Muscle of leg (tissue), 3 donors: ENCODE measurements at regions not wholly inside any gene's neighbourhood (a gene's known extent, or its start where the extent isn't known, plus 50 kb on each side); places are given as distances from the start of the nearest gene placed in this dataset.

Source experiments
- DNase-seq: peaks from one replicate; pipeline ENCODE4 v3.0.0; 2013
- H3K27ac ChIP-seq: one replicate; pipeline ENCODE4 v1.5.1; 2013; ENCODE audit warnings: mild to moderate bottlenecking, low read length, control low read depth
- H3K27me3 ChIP-seq: one replicate; pipeline ENCODE4 v1.6.1; 2013; ENCODE audit warnings: low read length; ENCODE audit not compliant: control insufficient read depth, insufficient read depth
- H3K36me3 ChIP-seq: one replicate; pipeline ENCODE4 v1.6.1; 2013; ENCODE audit warnings: low read length; ENCODE audit not compliant: control insufficient read depth, insufficient read depth
- H3K4me1 ChIP-seq: one replicate; pipeline ENCODE4 v1.6.1; 2013; ENCODE audit warnings: low read length; ENCODE audit not compliant: control insufficient read depth, insufficient read depth
- H3K4me3 ChIP-seq: one replicate; pipeline ENCODE4 v1.5.1; 2013; ENCODE audit warnings: low read length, control low read depth
- H3K9me3 ChIP-seq: replicated peaks from 2 replicates; pipeline ENCODE4 v1.6.1; 2013; ENCODE audit warnings: low read depth, low read length; ENCODE audit not compliant: control insufficient read depth
- WGBS: methylation state at CpG from one replicate; pipeline ENCODE4 v1.1.5; 2013; ENCODE audit warnings: missing lambda C conversion rate; ENCODE audit not compliant: insufficient coverage; 5-methylcytosine and 5-hydroxymethylcytosine counted together

DNA sequence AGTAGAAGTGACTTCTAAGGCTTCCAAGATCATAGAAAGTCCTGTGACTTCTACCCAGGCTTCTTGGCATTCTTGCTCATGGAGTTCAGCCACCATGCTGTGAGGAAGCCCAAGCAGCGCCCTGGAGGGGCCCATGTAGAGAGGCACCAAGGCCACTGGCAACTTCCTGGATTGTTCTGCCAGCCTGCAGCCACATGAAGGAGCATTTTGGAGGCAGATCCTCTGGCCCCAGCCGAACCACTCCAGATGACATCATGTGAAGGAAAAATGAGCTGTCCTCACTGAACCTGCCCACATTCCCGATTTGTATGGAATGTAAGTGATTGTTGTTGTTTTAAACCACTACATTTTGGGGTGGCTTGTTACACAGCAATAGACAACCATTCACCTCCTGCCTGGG is 51.5 kb upstream of the MNX1 start:
- peaks cover 4% of the 10 kb centered on the region for H3K9me3 ChIP-seq
- WGBS, result 85% methylated on average over 2 of the region's 3 CpGs
- no peak overlapping the region for H3K27ac ChIP-seq
- no peak overlapping the region for H3K4me3 ChIP-seq
- H3K36me3 ChIP-seq, result no peaks in the 10 kb centered on the region
- no peak for DNase-seq
- no peaks in the 10 kb centered on the region for H3K4me1 ChIP-seq
- peaks cover 14% of the 10 kb centered on the region for H3K27me3 ChIP-seq

DNA sequence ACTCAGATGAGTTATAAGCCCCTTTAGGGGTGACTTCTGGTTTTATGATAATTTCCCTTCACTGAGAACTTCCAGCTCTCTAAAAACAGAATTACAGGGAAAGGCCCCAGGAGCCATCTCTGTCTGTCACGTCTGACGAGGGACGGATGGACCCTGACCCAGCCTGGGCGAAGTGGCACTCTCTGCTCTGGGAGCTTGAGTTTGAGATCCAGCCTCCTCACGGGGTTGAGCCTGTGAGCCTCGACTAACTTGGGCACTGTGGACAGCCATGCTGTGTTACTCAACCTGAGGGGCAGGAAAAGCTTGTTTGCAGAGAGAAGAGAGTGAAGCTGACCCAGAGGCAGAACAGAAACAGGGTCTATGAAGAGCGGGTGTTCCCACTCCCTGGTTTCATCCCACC is 54.6 kb upstream of the MNX1 start:
- Histone ChIP-seq H3K27me3 (no peaks in the 10 kb centered on the region), H3K9me3 (peaks cover 4% of the 10 kb centered on the region), H3K4me1 (no peaks in the 10 kb centered on the region), H3K27ac (no peak overlapping the region), H3K36me3 (no peaks in the 10 kb centered on the region), H3K4me3 (no peak overlapping the region)
- WGBS, result 73% methylated on average over 7 of the region's 7 CpGs
- no peak for DNase-seq

DNA sequence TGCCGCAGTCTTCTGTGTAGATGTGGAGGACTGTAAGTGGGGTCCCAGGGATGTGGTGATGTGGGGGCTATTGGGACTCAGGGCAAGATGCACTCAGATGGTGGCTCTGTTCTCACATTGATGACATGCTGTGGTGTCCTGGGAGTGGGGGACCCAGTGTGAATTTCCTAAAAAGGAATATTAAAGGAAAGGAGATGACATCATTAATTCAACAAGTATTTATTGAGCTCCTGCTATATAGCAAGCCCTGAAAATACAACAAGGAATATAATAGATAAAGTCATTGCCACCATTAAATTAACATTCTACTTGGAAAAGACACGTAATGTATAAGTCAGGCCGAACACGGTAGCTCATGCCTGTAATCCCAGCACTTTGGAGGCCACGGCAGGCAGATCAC is 61.9 kb upstream of the MNX1 start:
- Histone ChIP-seq H3K9me3 (no peaks in the 10 kb centered on the region), H3K27me3 (peaks cover 35% of the 10 kb centered on the region), H3K36me3 (no peaks in the 10 kb centered on the region), H3K27ac (no peak overlapping the region), H3K4me1 (no peaks in the 10 kb centered on the region), H3K4me3 (no peak overlapping the region)
- no peak for DNase-seq
- 93% methylated on average over 3 of the region's 5 CpGs for WGBS

DNA sequence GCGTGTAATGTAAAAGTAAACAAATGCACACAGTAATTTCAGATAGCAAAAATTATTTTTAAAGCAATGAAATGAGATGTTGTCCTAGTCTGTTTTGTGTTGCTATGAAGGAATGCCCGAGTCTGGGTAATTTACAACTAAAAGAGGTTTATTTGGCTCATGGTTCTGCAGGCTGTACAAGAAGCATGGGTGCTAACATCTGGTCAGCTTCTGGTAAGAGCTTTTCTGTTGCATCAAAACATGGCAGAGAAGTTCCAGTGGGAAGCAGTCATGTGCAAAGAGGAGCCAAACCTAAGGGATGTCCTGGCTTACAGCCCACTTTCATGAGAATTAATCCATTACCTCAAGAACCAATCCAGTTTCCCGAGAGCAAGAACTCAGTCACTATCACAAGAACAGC is 62.9 kb upstream of the MNX1 start:
- Histone ChIP-seq H3K27ac (no peak overlapping the region), H3K4me1 (no peaks in the 10 kb centered on the region), H3K36me3 (no peaks in the 10 kb centered on the region), H3K4me3 (no peak overlapping the region), H3K9me3 (no peaks in the 10 kb centered on the region), H3K27me3 (peaks cover 44% of the 10 kb centered on the region)
- 86% methylated on average over 1 of the region's 3 CpGs for WGBS
- no peak for DNase-seq

DNA sequence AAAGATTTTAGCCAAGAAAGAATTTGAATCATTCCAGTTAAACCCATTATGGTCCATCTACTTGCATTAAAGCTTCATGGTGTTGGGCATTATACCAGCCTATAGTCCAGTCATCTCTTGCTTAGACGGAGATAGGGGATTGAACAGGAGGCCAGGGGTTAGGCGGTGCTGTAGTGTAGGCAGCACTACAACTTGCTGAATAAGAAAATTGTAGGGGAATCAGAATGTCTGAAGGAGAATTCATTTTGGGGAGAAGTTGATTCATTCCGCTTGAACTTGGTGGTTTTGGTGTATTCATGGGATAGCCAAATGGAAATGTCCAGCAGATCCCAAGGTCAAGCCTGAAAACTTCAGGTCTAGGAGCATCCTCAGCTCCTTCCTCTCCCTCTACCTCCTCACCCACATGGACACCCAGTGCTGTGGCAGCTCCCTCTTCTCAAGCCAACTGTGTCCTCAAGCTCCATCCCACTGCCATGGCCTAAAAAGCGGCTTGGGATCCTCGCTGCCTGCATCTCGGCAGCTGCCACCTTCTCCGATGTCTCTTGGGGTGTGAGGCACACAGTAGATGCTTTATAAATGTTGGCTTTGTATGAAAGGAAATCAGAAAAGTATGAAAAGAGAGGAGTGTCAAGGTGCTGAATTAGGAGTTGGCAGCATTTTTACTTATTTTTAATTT is 63.6 kb upstream of the MNX1 start:
- WGBS, result 93% methylated on average over 2 of the region's 7 CpGs

DNA sequence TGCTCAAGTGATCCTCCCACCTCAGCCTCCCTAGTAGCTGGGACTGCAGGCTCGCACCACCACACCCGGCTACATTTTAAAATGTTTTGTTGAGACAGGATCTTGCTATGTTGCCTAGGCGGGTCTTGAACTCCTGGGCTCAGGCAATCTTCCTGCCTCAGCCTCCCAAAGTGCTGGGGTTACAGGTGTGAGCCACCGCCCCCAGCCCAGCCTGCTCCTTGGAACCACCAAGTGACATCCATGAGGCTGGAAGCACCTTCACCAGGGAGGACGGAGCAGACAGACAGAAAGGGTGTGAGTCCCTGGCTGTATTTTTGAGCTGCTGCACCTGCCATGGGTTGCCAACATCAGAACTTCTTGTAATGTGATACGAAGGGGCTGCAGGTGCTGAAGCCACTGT is 62.3 kb upstream of the UBE3C start:
- peaks cover 65% of the 10 kb centered on the region for H3K27me3 ChIP-seq
- 85% methylated on average over 4 of the region's 6 CpGs for WGBS

More for the DNA sequence above, 63.6 kb upstream of the MNX1 start:
- no peaks in the 10 kb centered on the region for H3K36me3 ChIP-seq
- no peak for DNase-seq
- no peaks in the 10 kb centered on the region for H3K9me3 ChIP-seq
- H3K27me3 ChIP-seq, result peaks cover 50% of the 10 kb centered on the region
- no peak overlapping the region for H3K27ac ChIP-seq
- no peak overlapping the region for H3K4me3 ChIP-seq
- no peaks in the 10 kb centered on the region for H3K4me1 ChIP-seq

DNA sequence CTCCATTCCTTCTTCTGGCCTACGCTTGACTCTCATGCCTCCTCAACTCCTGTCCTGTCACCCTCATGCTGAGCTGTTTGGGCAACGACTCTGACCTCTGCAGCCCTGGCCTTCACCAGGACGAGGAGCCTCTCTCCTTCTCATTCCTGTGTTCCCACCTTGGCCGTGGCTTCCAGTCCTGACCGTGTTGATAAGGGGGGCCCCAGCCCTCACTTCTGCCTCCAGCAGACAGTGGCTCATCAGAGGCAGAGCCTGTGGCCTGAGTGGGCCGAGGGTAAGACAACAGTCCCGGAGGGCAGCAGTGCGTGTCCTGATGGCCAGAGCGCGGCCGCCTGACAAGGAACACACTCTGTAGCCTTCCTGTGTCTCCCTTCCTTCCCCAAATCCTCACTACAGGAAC is 61.7 kb upstream of the UBE3C start:
- Histone ChIP-seq H3K27me3 (peaks cover 62% of the 10 kb centered on the region), H3K36me3 (no peaks in the 10 kb centered on the region), H3K27ac (no peak overlapping the region), H3K9me3 (no peaks in the 10 kb centered on the region), H3K4me1 (no peaks in the 10 kb centered on the region), H3K4me3 (no peak overlapping the region)
- no peak for DNase-seq
- 72% methylated on average over 6 of the region's 11 CpGs for WGBS

More for the DNA sequence above, 62.3 kb upstream of the UBE3C start:
- Histone ChIP-seq H3K27ac (no peak overlapping the region), H3K4me1 (no peaks in the 10 kb centered on the region), H3K4me3 (no peak overlapping the region), H3K9me3 (no peaks in the 10 kb centered on the region), H3K36me3 (no peaks in the 10 kb centered on the region)
- no peak for DNase-seq

DNA sequence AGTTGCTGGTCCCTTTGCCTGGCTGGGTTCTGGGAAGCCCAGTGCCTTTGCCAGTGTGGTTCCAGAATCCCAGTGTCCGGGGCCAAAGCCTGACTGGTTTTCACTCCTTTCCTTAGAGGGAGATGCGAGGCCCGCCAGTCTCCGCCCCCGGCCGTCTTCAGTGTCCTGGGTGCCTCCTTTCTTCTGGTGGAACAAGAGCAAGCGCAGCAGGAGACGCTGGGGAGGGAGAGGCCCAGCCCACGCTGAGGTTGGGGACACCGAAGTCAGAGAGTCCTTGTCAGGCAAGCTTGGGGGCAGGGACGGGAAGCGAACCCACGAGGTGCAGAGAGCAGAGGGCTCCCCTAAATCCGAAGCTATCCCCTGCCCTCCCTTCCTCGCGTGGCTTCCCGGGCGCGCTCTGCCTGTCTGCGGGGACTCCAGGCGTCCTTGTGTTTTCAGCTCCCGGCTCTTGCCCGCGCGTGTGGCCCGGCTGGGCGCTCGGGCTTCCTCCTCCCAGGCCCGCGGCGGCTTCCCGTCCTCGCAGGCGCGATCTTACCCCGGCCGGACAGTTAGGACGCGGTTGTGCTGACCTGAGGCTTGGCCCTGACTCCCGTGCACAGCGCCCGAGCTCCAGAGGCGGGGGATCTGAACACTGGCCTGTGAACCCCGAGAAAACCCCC is 60.6 kb upstream of the UBE3C start:
- Histone ChIP-seq H3K4me1 (no peaks in the 10 kb centered on the region), H3K36me3 (no peaks in the 10 kb centered on the region), H3K9me3 (no peaks in the 10 kb centered on the region), H3K27me3 (peaks cover 59% of the 10 kb centered on the region), H3K4me3 (no peak overlapping the region), H3K27ac (no peak overlapping the region)
- DNase-seq, result no peak
- 4% methylated on average over 39 of the region's 44 CpGs for WGBS

DNA sequence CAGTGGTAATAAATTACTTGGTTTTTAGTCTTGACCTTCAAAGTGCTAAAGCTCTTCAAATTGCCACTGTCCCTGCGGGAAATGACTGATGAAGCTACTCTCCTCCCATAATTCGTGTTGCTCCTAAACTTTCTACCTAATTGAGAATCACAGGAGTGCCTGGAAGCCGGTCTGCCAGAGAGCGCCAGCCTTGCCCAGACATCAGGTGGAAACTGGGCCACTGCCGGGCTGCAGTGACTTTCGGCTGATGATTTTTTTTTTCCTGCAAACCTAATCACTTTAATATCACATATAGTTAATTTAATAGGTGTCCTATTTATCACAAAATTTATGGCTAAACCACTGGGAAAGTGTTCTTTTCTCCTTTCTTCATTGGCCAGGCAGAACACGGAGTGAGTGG is 59.6 kb upstream of the UBE3C start:
- H3K27ac ChIP-seq, result no peak overlapping the region
- no peaks in the 10 kb centered on the region for H3K4me1 ChIP-seq
- WGBS, result 53% methylated on average over 5 of the region's 7 CpGs
- peaks cover 56% of the 10 kb centered on the region for H3K27me3 ChIP-seq
- no peak overlapping the region for H3K4me3 ChIP-seq
- no peak for DNase-seq
- peaks cover 1% of the 10 kb centered on the region for H3K9me3 ChIP-seq
- no peaks in the 10 kb centered on the region for H3K36me3 ChIP-seq

DNA sequence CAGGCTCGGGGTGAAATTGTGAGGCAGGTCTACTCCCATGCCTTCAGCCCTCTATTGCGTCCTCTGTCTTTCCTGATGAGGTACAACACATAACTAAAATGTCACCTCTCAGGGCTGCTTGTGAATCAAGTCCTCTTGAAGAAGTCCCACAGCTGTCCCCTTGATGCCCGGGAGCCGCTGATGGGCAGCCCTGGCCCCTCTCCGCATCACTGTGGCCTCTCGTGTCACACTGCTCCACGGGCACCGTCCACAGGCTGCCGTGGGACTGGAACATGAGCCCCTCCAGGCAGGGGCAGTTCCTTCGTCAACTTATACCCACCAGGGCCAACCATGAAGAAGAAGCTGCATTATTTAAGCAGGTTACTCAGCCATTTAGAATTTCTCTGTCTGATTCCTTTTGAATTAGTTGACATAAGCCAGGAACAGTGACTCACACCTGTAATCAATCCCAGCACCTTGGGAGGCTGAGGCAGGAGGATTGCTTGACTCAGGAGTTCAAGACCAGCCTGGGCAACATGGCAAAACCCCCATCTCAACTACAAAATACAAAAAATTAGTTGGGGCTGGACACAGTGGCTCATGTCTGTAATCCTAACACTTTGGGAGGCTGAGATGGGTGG is 58.5 kb upstream of the UBE3C start:
- 94% methylated on average over 5 of the region's 10 CpGs for WGBS
- H3K27me3 ChIP-seq, result peaks cover 50% of the 10 kb centered on the region

More for the DNA sequence above, 58.5 kb upstream of the UBE3C start:
- Histone ChIP-seq H3K9me3 (peaks cover 6% of the 10 kb centered on the region), H3K36me3 (no peaks in the 10 kb centered on the region), H3K4me1 (no peaks in the 10 kb centered on the region), H3K4me3 (no peak overlapping the region), H3K27ac (no peak overlapping the region)
- no peak for DNase-seq
